Brain microvascular endothelial cell (primary cell): ENCODE measurements at regions not wholly inside any gene's neighbourhood (a gene's known extent, or its start where the extent isn't known, plus 50 kb on each side); places are given as distances from the start of the nearest gene placed in this dataset.
"Not testable (repeated sequence)": the region's sequence is repeated elsewhere in the genome, so short reads cannot be mapped to it uniquely, and the experiment has no call there.

ENCODE experiments used
- DNase-seq: peaks from one replicate; pipeline ENCODE4 v3.0.0-alpha.2; 2020
- H3K27ac ChIP-seq: fragments of 250-450 bp; sonication (Bioruptor Pico); 2 replicates; pipeline ENCODE4 v1.5.1; 2020; ENCODE audit warnings: mild to moderate bottlenecking, moderate library complexity
- H3K27me3 ChIP-seq: fragments of 250-450 bp; sonication (Bioruptor Pico); replicated peaks from 2 replicates; pipeline ENCODE4 v1.5.1; 2020; ENCODE audit warnings: mild to moderate bottlenecking
- H3K36me3 ChIP-seq: fragments of 250-450 bp; sonication (Bioruptor Pico); replicated peaks from 2 replicates; pipeline ENCODE4 v1.5.1; 2020; ENCODE audit warnings: mild to moderate bottlenecking
- H3K4me3 ChIP-seq: 2 replicates; pipeline ENCODE4 v1.5.1; 2011; ENCODE audit warnings: low read depth, mild to moderate bottlenecking, control low read depth, low read length, moderate library complexity
- CTCF ChIP-seq: IDR thresholded peaks from 2 replicates; pipeline ENCODE4 v1.5.1; 2011; ENCODE audit warnings: low read depth, mild to moderate bottlenecking, moderate library complexity, low read length, control low read depth, inconsistent platforms; ENCODE audit errors: missing control alignments
- in situ Hi-C: cut with HindIII; loops from 2 replicates; pipeline ENCODE4 v1.10.0; 2017; ENCODE audit warnings: low sequenced_read_pairs, low pct_ligation_motif_present

GRCh38 chr15:96165775-96166174 lies 164.7 kb upstream of the NR2F2 start:
- no peak for TF ChIP-seq CTCF
- DNase-seq = no peak
- Histone ChIP-seq H3K27ac (no peak overlapping the region), H3K36me3 (no peaks in the 10 kb centered on the region), H3K27me3 (no peaks in the 10 kb centered on the region), H3K4me3 (no peak overlapping the region)
- in situ Hi-C loops = no loop called here

- no peak for DNase-seq
- no peak for TF ChIP-seq CTCF
- H3K4me3 ChIP-seq = no peak overlapping the region
- in situ Hi-C loops = no loop called here
- no peaks in the 10 kb centered on the region for H3K36me3 ChIP-seq
- H3K27me3 ChIP-seq = no peaks in the 10 kb centered on the region
- no peak overlapping the region for H3K27ac ChIP-seq
These were observed 164.0 kb upstream of the NR2F2 start for GRCh38 chr15:96166223-96167200.

GRCh38 chr15:96170616-96170978 lies 159.9 kb upstream of the NR2F2 start:
- H3K4me3 ChIP-seq, in situ Hi-C loops, H3K36me3 ChIP-seq: not testable (repeated sequence)

GRCh38 chr15:96170979-96171739 lies 159.3 kb upstream of the NR2F2 start:
- no peaks in the 10 kb centered on the region for H3K27me3 ChIP-seq
- H3K4me3 ChIP-seq = no peak overlapping the region
- H3K27ac ChIP-seq = no peak overlapping the region
- H3K36me3 ChIP-seq = no peaks in the 10 kb centered on the region
- TF ChIP-seq CTCF = no peak
- no peak for DNase-seq
- in situ Hi-C loops = no loop called here

More at GRCh38 chr15:96170616-96170978, 159.9 kb upstream of the NR2F2 start:
- not testable (repeated sequence) for DNase-seq, H3K27ac ChIP-seq, H3K27me3 ChIP-seq

DNA sequence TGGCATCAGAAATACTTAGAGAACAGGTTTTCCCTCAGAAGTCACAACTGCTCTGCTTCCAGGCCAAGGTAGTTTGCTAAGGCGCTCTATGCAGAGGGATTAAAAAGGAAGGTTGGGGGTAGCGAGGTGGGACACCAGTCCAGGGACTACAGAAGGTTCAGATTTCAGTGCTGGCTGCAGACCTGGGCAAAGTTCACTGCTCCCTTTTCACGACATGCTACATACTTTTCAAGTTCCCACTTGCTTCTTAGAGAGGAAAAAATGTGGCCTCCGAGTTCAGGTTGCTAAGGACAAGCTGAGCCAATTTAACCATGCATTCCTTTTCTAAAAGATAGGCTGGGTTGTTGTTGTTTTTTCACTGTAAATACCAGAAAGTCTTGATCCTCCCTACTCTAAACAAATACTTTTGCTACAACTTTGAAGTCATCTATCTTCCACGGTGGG lies 158.6 kb upstream of the NR2F2 start:
- in situ Hi-C loops = no loop called here
- H3K36me3 ChIP-seq = no peaks in the 10 kb centered on the region
- no peak for TF ChIP-seq CTCF
- DNase-seq = no peak
- H3K27ac ChIP-seq = no peak overlapping the region
- H3K4me3 ChIP-seq = no peak overlapping the region
- no peaks in the 10 kb centered on the region for H3K27me3 ChIP-seq

DNA sequence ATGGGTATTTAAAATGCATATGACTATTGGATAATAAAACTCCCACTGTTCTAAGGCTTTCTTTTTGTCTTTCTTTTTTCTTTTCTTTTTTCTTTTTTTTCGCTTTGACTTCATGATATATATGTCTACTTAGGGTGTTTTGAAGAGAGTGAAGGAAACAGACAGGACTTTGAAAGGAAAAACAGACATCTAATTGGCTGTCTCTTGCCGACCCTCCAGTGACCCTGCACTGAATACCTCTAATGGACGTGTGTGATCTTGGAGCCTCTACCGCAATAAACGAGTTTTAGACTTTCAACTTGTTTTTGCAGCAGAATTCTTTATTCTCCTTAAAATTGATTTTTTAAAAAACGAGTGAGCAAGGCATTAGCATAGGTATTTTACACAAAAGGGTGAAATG lies 158.1 kb upstream of the NR2F2 start:
- no peak overlapping the region for H3K27ac ChIP-seq
- no peaks in the 10 kb centered on the region for H3K36me3 ChIP-seq
- H3K27me3 ChIP-seq = no peaks in the 10 kb centered on the region
- TF ChIP-seq CTCF = no peak
- H3K4me3 ChIP-seq = no peak overlapping the region
- in situ Hi-C loops = no loop called here
- no peak for DNase-seq
